Frontal cortex (tissue), 3 donors: ENCODE measurements at regions not wholly inside any gene's neighbourhood (a gene's known extent, or its start where the extent isn't known, plus 50 kb on each side); places are given as distances from the start of the nearest gene placed in this dataset.
"Not testable (repeated sequence)": the region's sequence is repeated elsewhere in the genome, so short reads cannot be mapped to it uniquely, and the experiment has no call there.

ENCODE experiments used
- DNase-seq, 2 donors: peaks; one replicate each; pipeline ENCODE4 v3.0.0; 2012; ENCODE audit warnings: low spot score in 2 of 2
- FAIRE-seq: peaks from 2 replicates; lab custom pipeline; 2012; peaks lifted over from hg19 to GRCh38; lab: Jason Lieb, UNC
- donor health status: control.
- donor health status: control.
- donor health status: control.

DNA sequence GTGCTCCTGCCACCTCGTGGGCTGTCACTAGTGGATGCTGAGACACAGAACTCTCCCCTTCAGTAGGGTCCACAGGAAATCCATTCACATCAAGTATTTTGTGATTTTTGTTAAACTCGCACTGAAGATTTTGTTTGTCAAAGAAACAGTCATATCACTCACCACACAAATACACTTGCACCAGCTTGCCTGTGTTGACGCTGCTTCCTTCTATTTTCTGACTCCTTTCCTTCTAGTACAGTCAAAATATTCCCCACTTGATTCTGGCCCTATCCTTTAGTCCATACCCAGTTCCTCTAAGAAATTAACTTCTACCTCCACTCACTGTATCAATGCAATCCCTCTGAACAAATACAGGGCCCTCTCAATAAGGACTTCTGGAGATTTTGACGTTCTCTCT, 213.2 kb upstream of the ARL4C start:
- FAIRE-seq (no peak), DNase-seq (no peak)

DNA sequence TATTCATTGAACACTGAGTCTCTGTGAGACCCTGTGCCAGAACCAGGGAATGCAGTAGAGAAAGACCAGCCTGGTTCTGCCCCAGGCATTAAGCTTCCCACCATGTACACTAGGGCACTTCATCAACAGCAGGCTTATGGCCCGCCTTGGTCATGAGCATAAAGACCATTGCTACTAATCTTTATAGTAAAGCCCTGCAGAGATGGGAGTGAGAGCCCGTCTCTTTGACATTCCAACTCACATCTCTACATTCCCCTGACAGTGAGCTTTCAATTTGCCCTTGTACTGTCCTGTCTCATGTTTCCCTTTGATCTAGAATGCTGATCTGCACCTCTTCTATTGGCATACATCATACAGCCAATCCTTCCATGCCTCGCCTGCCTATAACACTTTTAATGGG, 211.8 kb upstream of the ARL4C start:
- no peak for DNase-seq
- no peak for FAIRE-seq

- DNase-seq (no peak), FAIRE-seq (no peak)
Measured at GRCh38 chr2:234708091-234708683, 211.3 kb upstream of the ARL4C start.

DNA sequence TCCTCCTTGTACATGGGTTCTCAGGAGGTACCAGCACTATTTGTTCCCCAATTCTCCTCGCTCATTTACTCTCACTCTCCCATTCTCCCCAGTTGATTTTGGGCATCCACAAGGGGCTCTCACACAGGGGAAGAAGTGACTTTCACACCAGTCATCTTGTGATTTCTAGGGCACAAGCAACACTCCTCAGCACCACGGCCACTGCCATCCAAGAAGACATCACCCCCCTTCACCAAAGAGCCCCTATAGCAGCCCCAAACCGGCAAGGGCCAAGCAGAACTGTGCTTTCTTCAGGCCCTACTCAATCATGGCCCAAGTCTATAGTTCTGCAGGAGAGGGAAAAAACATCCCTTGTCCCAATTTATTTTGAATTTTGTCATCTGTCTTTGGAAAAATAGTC, 209.2 kb upstream of the ARL4C start:
- FAIRE-seq = no peak
- no peak for DNase-seq

- DNase-seq (no peak), FAIRE-seq (no peak)
Measured at GRCh38 chr2:234705108-234705507, 208.2 kb upstream of the ARL4C start.

DNA sequence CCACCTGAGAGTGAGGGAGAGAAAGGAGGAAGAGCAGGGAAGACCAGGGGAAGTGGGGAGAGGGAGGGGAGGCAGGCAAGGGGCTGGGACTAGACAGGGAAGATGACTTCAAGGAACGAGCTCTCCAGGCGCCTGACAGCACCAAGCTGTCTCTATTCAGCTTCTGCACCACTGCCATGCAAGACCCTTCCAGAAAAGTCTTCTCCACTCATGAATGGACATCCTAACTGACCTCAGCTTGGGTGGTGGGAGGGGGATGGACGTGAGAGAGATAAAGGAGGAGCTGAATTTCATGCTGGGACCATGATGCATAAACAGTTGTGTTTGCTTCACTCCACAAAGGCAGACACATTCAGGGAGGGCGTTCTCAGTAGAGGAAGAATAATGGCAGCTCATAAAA, 206.4 kb upstream of the ARL4C start:
- DNase-seq = no peak
- FAIRE-seq = no peak

GRCh38 chr2:234702731-234703225, 205.9 kb upstream of the ARL4C start:
- FAIRE-seq = no peak

DNA sequence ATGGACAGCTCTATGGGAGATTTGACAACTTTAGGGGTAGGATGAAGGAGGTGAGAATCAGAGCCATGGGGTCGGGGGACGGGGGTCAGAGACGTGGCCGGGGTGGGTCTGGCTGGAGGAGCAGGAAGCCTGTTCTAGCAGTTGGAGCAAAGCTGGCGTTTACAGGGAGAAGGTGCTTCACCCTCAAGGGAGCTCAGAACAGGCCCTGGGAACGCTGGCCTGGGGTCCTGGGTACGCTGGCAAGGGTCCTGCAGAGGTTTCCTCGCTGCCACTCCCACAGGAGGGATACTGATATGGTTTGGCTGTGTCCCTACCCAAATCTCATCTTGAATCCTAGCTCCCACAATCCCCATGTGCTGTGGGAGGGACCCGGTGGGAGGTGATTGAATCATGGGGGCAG, 205.0 kb upstream of the ARL4C start:
- FAIRE-seq = no peak
- DNase-seq = no peak

More at GRCh38 chr2:234702731-234703225, 205.9 kb upstream of the ARL4C start:
- DNase-seq = no peak

DNA sequence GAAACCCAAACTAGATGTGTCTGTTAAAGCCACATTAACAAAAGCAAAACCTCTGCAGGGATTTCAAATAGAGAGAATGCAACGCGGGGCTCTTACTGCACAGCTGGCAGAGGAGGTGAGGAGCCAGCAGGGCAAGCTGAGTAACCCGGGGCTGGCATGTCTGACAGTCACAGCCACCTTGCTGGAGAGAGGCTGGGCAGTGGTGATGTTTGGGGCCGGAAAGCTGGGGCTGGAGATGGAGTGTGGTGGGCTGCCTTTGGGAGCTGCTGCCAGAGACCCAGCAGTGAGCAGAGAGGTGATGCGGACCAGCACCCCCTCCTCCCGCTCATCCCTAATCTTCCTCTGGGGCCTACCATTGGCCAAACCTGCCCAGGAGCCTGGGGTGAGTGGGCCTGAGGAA, 204.5 kb upstream of the ARL4C start:
- DNase-seq = no peak
- FAIRE-seq = no peak

DNA sequence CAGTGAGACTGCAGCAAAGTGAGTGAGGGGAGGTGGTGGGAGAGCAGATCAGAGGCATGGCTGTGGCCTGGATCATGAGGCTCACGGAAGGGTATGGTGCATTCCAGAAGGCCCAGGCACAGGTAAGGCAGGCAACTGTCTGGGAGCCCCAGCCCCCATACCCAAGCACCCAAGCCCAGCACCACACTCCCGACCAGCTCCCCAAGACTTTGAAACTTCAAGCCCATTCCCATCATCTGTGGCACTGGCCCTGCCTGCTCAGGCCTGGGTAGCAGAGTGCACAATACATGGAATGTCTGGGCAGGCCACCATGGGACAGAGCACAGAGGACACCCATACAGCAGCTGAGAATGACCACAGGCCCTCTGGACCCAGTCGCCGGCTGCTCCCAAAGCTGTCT, 202.6 kb upstream of the ARL4C start:
- no peak for DNase-seq
- FAIRE-seq = no peak

- FAIRE-seq, DNase-seq: not testable (repeated sequence)
Measured at GRCh38 chr2:234697300-234697876, 200.5 kb upstream of the ARL4C start.

- FAIRE-seq = no peak
- no peak for DNase-seq
Measured at GRCh38 chr2:234695981-234696380, 199.1 kb upstream of the ARL4C start.

DNA sequence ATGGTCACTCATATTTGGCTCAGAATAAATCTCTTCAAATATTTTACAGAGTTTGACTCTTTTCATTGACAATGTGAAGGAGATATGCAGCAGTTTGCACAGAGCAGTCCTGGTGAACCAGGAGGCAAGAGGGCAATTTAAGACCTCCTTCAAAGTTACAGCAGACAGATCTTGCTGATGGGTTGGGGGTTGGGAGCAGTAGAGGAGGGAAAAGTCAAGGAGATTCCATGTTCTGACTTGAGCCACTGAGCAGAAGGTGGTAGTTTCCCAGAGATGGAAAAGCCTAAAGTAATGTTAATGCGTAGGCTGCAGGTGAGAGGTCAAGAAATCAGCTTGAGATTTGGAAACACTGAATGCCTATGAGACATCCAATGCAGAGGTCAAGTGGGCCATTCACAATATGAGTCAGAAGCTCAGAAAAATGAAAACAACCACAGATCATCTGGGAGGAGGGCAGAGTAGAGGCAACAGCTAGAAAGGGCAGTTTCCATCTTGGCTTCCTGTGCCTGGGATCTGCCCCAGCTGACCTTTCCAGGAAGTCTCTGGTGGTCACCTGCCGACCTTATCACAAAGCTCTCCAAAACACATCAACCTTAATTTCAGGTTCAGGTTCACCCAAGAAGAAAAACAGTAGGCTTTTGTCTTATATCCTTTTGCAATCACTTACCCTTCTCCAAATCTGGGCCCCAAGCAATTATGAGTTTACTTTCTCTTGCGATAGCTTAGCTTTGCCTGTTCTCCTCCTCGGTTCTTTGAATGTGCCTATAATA, 197.5 kb upstream of the ARL4C start:
- FAIRE-seq (no peak), DNase-seq (no peak)

DNA sequence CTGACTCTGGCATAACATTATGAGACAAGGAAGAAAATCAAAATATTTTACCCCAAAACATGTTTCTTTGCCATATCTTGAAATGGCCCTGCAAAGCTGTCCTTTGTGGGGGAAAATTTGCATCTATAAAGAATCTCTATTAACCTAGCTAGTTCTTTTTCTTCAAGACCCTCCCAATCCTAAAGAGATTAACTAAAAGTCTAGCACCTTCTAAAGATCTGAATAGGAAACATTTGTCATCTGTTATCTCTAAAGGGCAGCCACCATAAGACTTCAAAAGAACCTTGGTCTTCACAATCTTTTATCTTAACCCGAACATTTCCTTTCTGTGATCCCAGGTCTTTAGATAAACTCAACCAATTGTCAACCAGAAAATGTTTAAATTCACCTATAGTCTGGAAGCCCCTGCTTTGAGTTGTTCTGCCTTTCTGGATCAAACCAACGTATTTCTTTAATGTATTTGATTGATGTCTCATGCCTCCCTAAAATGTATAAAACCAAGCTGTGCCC, 196.9 kb upstream of the ARL4C start:
- FAIRE-seq = not testable (repeated sequence)

DNA sequence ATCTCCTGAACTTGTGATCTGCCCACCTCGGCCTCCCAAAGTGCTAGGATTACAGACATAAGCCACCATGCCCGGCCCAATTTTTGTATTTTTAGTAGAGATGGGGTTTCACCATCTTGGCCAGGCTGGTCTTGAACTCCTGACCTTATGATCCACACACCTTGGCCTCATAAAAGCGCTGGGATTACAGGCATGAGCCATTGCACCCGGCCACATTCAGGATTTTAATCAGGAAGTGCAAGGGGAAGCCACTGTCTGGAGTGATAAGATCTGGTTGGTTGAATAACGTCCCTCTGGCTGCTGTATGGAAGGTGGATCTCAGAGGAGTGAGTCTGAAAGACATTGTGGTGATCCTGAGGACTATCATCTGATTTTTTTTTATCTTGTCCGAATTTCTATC, 196.3 kb upstream of the ARL4C start:
- not testable (repeated sequence) for DNase-seq, FAIRE-seq

More for the DNA sequence above, 196.9 kb upstream of the ARL4C start:
- DNase-seq = not testable (repeated sequence)

DNA sequence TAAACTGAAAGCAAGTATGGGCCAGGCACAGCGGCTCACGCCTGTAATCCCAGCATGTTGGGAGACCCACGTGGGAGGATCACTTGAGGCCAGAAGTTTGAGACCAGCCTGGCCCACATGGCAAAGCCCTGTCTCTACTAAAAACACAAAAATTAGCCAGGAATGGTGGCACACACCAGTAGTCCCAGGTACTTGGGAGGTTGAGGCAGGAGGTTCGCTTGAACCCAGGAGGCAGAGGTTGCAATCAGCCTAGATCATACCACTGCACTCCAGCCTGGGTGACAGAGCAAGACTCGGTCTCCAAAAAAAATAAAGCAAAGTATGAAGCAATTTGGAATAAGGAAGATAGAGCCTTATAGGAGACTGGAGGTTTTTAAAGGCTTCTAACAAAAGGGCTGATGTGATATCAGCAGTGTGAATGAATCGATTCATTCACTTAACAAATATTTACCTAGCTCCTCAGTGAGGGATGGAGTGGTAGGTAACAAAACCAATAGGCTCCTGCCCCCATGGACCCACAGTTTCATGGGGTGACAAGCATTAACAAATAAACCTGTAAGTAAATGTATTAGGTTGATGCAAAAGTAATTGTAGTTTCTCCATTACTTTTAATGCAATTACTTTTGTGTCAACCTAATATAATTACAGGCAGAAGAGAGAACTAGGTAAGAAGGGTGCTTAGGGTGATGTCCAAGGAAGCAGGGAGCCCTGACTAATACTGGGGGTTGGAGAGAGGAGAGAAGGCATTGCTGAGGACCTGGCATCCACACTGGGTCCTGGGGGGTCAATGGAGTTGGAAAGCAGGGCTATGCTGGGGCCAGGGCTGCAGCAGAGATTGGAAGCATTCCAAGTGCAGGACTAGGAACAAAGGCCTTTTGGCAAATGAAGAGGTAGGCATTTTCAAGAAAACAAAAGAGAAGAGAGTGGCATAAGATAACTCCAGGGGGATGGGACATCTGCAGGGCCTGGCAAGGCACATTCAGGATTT, 195.4 kb upstream of the ARL4C start:
- DNase-seq (no peak), FAIRE-seq (no peak)

- DNase-seq (no peak), FAIRE-seq (no peak)
Measured at GRCh38 chr2:234691214-234691575, 194.3 kb upstream of the ARL4C start.

DNA sequence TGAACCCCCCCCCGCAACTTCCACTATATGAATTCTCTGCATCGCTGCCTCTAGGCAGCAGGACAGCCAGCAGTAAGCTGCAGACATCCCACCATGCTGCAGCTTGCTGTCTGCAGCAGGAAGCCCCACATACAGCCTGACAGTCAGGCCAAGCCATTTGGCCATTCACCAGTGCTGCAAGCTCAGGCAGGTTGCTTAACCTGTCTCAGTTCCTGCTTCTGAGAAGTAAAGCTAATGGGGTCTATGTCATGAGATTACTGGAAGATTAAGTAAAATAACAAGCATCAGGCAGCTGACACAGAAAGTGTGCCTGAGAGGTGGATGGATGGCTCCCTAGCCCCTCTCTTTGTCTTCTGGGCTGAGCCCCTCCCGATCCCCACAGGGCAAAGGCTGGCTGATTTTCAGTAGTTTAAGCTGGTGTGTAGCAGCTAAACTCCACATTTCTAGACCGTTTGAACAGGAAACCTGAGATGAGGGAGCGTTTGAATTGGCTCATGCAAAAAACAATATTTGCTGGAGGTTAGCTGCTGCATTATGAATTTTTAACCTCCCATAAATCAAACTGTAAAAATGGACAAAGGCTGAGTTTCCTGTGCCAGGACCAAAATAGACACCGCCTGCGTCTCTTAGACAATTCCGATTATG, 193.8 kb upstream of the ARL4C start:
- FAIRE-seq (no peak), DNase-seq (no peak)

GRCh38 chr2:234689911-234690379, 193.1 kb upstream of the ARL4C start:
- no peak for DNase-seq
- no peak for FAIRE-seq
